SU-DHL-6 (cell line): ENCODE measurements at regions not wholly inside any gene's neighbourhood (a gene's known extent, or its start where the extent isn't known, plus 50 kb on each side); places are given as distances from the start of the nearest gene placed in this dataset.

Experiments used
- CTCF ChIP-seq: fragments of 200-600 bp; sonication (generic); IDR thresholded peaks from one replicate; pipeline ENCODE4 v1.5.1; 2017; ENCODE audit warnings: antibody characterized with exemption, mild to moderate bottlenecking, low read length, moderate library complexity; ENCODE audit not compliant: insufficient read depth, poor library complexity, severe bottlenecking
- EZH2phosphoT487 ChIP-seq: fragments of 200-600 bp; sonication (generic), shearing (Covaris generic); conservative IDR thresholded peaks from 2 replicates; pipeline ENCODE4 v1.6.1; 2018; ENCODE audit warnings: mild to moderate bottlenecking, antibody characterized with exemption, low read length, moderate library complexity, mixed read lengths

GRCh38 chr3:106575029-106575428, 706.2 kb upstream of the CBLB start:
- TF ChIP-seq CTCF, result no peak
- no peak for TF ChIP-seq EZH2phosphoT487
